Body of pancreas (tissue), 4 donors: ENCODE measurements at regions not wholly inside any gene's neighbourhood (a gene's known extent, or its start where the extent isn't known, plus 50 kb on each side); places are given as distances from the start of the nearest gene placed in this dataset.

Experiments used
- POLR2A ChIP-seq, 3 donors: fragments of 450-650 bp; IDR thresholded peaks; one replicate each; pipeline ENCODE4 v1.6.1; 2016; ENCODE audit warnings: antibody characterized with exemption in 3 of 3, mild to moderate bottlenecking in 2 of 3
- TF ChIP-seq, protein P1 (sequence below), 7 experiments: fragments of 450-650 bp in 4 of 7; fragments of 200-600 bp in 3 of 7; sonication (generic) in 3 of 7; IDR thresholded peaks; one replicate each; pipeline ENCODE4 v1.5.1; 2016 to 2019; ENCODE audit warnings: antibody characterized with exemption in 7 of 7

DNA sequence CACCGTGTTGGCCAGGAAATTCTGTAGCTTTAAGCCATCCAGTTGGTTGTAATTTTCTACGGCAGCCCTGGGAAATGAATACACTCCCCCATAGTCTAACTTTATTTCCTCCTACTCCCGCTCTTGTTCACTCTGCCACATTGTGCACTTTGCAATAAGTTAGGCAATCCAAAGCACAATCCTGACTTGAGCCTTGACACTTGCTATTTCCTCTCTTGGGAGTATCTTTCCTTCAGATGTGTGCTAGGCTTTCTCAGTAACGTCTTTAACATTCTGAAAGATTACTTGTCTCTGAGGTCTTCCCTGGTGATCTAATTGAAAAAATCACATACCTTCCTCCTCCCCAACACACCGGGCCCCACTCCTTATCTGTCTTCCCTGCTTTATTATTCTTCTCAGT lies 65.9 kb upstream of the RAB27B start:
- TF ChIP-seq, protein P1, sequence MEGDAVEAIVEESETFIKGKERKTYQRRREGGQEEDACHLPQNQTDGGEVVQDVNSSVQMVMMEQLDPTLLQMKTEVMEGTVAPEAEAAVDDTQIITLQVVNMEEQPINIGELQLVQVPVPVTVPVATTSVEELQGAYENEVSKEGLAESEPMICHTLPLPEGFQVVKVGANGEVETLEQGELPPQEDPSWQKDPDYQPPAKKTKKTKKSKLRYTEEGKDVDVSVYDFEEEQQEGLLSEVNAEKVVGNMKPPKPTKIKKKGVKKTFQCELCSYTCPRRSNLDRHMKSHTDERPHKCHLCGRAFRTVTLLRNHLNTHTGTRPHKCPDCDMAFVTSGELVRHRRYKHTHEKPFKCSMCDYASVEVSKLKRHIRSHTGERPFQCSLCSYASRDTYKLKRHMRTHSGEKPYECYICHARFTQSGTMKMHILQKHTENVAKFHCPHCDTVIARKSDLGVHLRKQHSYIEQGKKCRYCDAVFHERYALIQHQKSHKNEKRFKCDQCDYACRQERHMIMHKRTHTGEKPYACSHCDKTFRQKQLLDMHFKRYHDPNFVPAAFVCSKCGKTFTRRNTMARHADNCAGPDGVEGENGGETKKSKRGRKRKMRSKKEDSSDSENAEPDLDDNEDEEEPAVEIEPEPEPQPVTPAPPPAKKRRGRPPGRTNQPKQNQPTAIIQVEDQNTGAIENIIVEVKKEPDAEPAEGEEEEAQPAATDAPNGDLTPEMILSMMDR (IDR thresholded peaks at IDR 0.05), result no peak
- no peak for TF ChIP-seq POLR2A (IDR thresholded peaks at IDR 0.05)
